HepG2 (cell line): ENCODE measurements at regions not wholly inside any gene's neighbourhood (a gene's known extent, or its start where the extent isn't known, plus 50 kb on each side); places are given as distances from the start of the nearest gene placed in this dataset.

ENCODE experiments used
- ATAC-seq: fragments of 200-7000 bp; cut with Tn5 transposase; 3 replicates; pipeline ENCODE4 v1.9.1; 2020; ENCODE audit warnings: mild to moderate bottlenecking, moderate library complexity
- BruUV-seq: library from RNA; stranded (reverse); fragments of 400-500 nt; replicated peaks from 2 replicates; lab custom pipeline; 2021; lab: Mats Ljungman, UMichigan
- CTCF ChIA-PET: fragments of 300-600 bp; formaldehyde crosslinking; extraction: SDS; loops from one replicate; lab custom pipeline; 2021; ENCODE audit warnings: low total read pairs, inconsistent platforms, low intra/inter-chr PET ratio; lab: Yijun Ruan, JAX
- POLR2A ChIA-PET: fragments of 350-600 bp; sonication (Branson Sonifier 250); formaldehyde crosslinking; loops from one replicate; lab custom pipeline; 2020; ENCODE audit warnings: antibody characterized with exemption, inconsistent platforms; lab: Yijun Ruan, JAX
- DNase-seq: peaks from one replicate; pipeline ENCODE4 v3.0.0-alpha.2; 2015; ENCODE audit warnings: low spot score
- FAIRE-seq: peaks from 3 replicates; lab custom pipeline; 2011; peaks lifted over from hg19 to GRCh38; lab: Jason Lieb, UNC
- H2AFZ ChIP-seq: one replicate; pipeline ENCODE4 v1.6.1; 2011; ENCODE audit warnings: low read length, inconsistent platforms
- H3K27ac ChIP-seq: fragments of 300-600 bp; 3 replicates; pipeline ENCODE4 v1.8.0; 2011; ENCODE audit warnings: mixed run types, mild to moderate bottlenecking, mixed read lengths, low read length, inconsistent platforms; ENCODE audit not compliant: insufficient read depth; ENCODE audit errors: extremely low read length
- H3K27me3 ChIP-seq, 2 experiments: fragments of 200-600 bp in 1 of 2; 2 replicates in 1 of 2; 3 replicates in 1 of 2; pipeline versions ENCODE4 v1.6.0 to v1.8.0; 2011; ENCODE audit warnings: low read length in 2 of 2, mild to moderate bottlenecking in 2 of 2, moderate library complexity in 2 of 2, inconsistent platforms in 1 of 2; ENCODE audit not compliant: insufficient read depth in 2 of 2, control insufficient read depth in 1 of 2
- H3K36me3 ChIP-seq, 2 experiments: fragments of 200-600 bp in 1 of 2; replicated peaks in 1 of 2; 2 replicates in 1 of 2; 3 replicates in 1 of 2; pipeline versions ENCODE4 v1.5.1 to v1.8.0; 2011; ENCODE audit warnings: low read length in 2 of 2, inconsistent platforms in 1 of 2; ENCODE audit not compliant: insufficient read depth in 2 of 2, control insufficient read depth in 1 of 2
- H3K4me1 ChIP-seq: 2 replicates; pipeline ENCODE4 v1.5.1; 2012; ENCODE audit warnings: low read length, inconsistent platforms; ENCODE audit not compliant: insufficient read depth
- H3K4me2 ChIP-seq: 2 replicates; pipeline ENCODE4 v1.6.0; 2011; ENCODE audit warnings: low read depth, low read length, inconsistent platforms
- H3K4me3 ChIP-seq, 3 experiments: fragments of 200-600 bp in 1 of 3; sonication (generic), shearing (Covaris generic) in 1 of 3; replicated peaks in 1 of 3; 2 replicates each; pipeline ENCODE4 v1.5.1; 2011 to 2016; ENCODE audit warnings: low read length in 3 of 3, inconsistent platforms in 2 of 3, low read depth in 2 of 3, mild to moderate bottlenecking in 2 of 3, control low read depth in 1 of 3, mixed read lengths in 1 of 3; ENCODE audit not compliant: insufficient read depth in 1 of 3
- H3K79me2 ChIP-seq: one replicate; pipeline ENCODE4 v1.6.1; 2011; ENCODE audit warnings: low read length, inconsistent platforms; ENCODE audit not compliant: insufficient read depth
- H3K9ac ChIP-seq: 2 replicates; pipeline ENCODE4 v1.6.0; 2011; ENCODE audit warnings: mild to moderate bottlenecking, low read depth, low read length, inconsistent platforms; ENCODE audit not compliant: insufficient read depth
- H3K9me3 ChIP-seq: 2 replicates; pipeline ENCODE4 v1.5.1; 2012; ENCODE audit warnings: mild to moderate bottlenecking, low read length
- H4K20me1 ChIP-seq: 2 replicates; pipeline ENCODE4 v1.6.0; 2011; ENCODE audit warnings: inconsistent platforms, mild to moderate bottlenecking, low read length, moderate library complexity; ENCODE audit not compliant: insufficient read depth
- ESRRA ChIP-seq: sonication (generic); formaldehyde crosslinking; IDR thresholded peaks from 2 replicates; pipeline ENCODE4 v1.5.1; 2020; ENCODE audit warnings: mild to moderate bottlenecking, low read depth, missing genetic modification reagents
- ETV6 ChIP-seq: sonication (generic); formaldehyde crosslinking; conservative IDR thresholded peaks from 2 replicates; pipeline ENCODE4 v1.4.0; 2020; ENCODE audit warnings: missing genetic modification reagents
- HNRNPH1 ChIP-seq: fragments of 200-400 bp; formaldehyde crosslinking; optimal IDR thresholded peaks from 2 replicates; pipeline ENCODE3; 2017; ENCODE audit warnings: mild to moderate bottlenecking, low read depth, low read length
- HOXA7 ChIP-seq: sonication (generic); formaldehyde crosslinking; IDR thresholded peaks from 2 replicates; pipeline ENCODE4 v1.8.1; 2022; ENCODE audit warnings: mild to moderate bottlenecking, missing genetic modification reagents, moderate library complexity
- MIER2 ChIP-seq: IDR thresholded peaks from 2 replicates; pipeline ENCODE4 v1.6.1; 2016; ENCODE audit warnings: missing biosample characterization, missing genetic modification reagents
- MYC ChIP-seq: sonication (generic); formaldehyde crosslinking; IDR thresholded peaks from 2 replicates; pipeline ENCODE4 v1.9.0; 2021; ENCODE audit warnings: missing genetic modification reagents, borderline replicate concordance
- NPAS2 ChIP-seq: sonication (generic); formaldehyde crosslinking; IDR thresholded peaks from 2 replicates; pipeline ENCODE4 v1.8.0; 2022; ENCODE audit warnings: mild to moderate bottlenecking, missing genetic modification reagents, borderline replicate concordance
- NRL ChIP-seq: sonication (generic); formaldehyde crosslinking; IDR thresholded peaks from 2 replicates; pipeline ENCODE4 v1.5.0; 2020; ENCODE audit warnings: missing genetic modification reagents, mild to moderate bottlenecking, moderate library complexity, borderline replicate concordance
- PAF1 ChIP-seq: IDR thresholded peaks from 2 replicates; pipeline ENCODE4 v1.6.1; 2016; ENCODE audit warnings: missing genetic modification reagents, missing compliant biosample characterization
- POLR2AphosphoS5 ChIP-seq: IDR thresholded peaks from 2 replicates; pipeline ENCODE4 v1.6.1; 2012; ENCODE audit warnings: low read depth, low read length
- RFX3 ChIP-seq: IDR thresholded peaks from 2 replicates; pipeline ENCODE4 v1.6.1; 2016; ENCODE audit warnings: missing biosample characterization, missing genetic modification reagents
- ZC3H13 ChIP-seq: sonication (generic); formaldehyde crosslinking; IDR thresholded peaks from 2 replicates; pipeline ENCODE4 v1.8.1; 2023; ENCODE audit warnings: mild to moderate bottlenecking, missing genetic modification reagents, moderate library complexity
- ZFP41 ChIP-seq: sonication (generic); formaldehyde crosslinking; IDR thresholded peaks from 2 replicates; pipeline ENCODE4 v1.4.0; 2020; ENCODE audit warnings: mild to moderate bottlenecking, missing genetic modification reagents, borderline replicate concordance
- ZFX ChIP-seq: sonication (generic); formaldehyde crosslinking; IDR thresholded peaks from 2 replicates; pipeline ENCODE4 v1.4.0; 2020; ENCODE audit warnings: mild to moderate bottlenecking, low read depth, missing genetic modification reagents, moderate library complexity
- ZMAT3 ChIP-seq: sonication (generic); formaldehyde crosslinking; conservative IDR thresholded peaks from 2 replicates; pipeline ENCODE4 v1.7.0; 2021; ENCODE audit warnings: missing genetic modification reagents
- ZNF121 ChIP-seq: sonication (generic); formaldehyde crosslinking; IDR thresholded peaks from 2 replicates; pipeline ENCODE4 v1.5.0; 2020; ENCODE audit warnings: mild to moderate bottlenecking, missing genetic modification reagents
- ZNF296 ChIP-seq: sonication (generic); formaldehyde crosslinking; conservative IDR thresholded peaks from 2 replicates; pipeline ENCODE4 v1.5.0; 2020; ENCODE audit warnings: mild to moderate bottlenecking, missing genetic modification reagents
- ZNF672 ChIP-seq: sonication (generic); formaldehyde crosslinking; IDR thresholded peaks from 2 replicates; pipeline ENCODE4 v1.8.1; 2022; ENCODE audit warnings: missing genetic modification reagents
- in situ Hi-C: cut with HindIII; loops from 2 replicates; pipeline ENCODE4 v1.10.0; 2017; ENCODE audit warnings: low pct_unique_long_range_greater_than_20kb; ENCODE audit not compliant: extremely low pct_ligation_motif_present
- intact Hi-C: fragments of 100-400 bp; cut with micrococcal nuclease; formaldehyde crosslinking; loops from one replicate; pipeline ENCODE4 v1.10.0; 2022; ENCODE audit not compliant: unreplicated experiment
- TF ChIP-seq, protein P1 (sequence below), 2 experiments: sonication (generic) in 1 of 2; formaldehyde crosslinking in 1 of 2; IDR thresholded peaks; 2 replicates each; pipeline versions ENCODE4 v1.4.0 to v1.6.1; 2016 to 2020; ENCODE audit warnings: borderline replicate concordance in 1 of 2, low read depth in 1 of 2, mild to moderate bottlenecking in 1 of 2, missing genetic modification reagents in 1 of 2
- TF ChIP-seq, protein P2 (sequence below): sonication (generic); formaldehyde crosslinking; IDR thresholded peaks from 2 replicates; pipeline ENCODE4 v1.5.0; 2020; ENCODE audit warnings: missing genetic modification reagents

DNA sequence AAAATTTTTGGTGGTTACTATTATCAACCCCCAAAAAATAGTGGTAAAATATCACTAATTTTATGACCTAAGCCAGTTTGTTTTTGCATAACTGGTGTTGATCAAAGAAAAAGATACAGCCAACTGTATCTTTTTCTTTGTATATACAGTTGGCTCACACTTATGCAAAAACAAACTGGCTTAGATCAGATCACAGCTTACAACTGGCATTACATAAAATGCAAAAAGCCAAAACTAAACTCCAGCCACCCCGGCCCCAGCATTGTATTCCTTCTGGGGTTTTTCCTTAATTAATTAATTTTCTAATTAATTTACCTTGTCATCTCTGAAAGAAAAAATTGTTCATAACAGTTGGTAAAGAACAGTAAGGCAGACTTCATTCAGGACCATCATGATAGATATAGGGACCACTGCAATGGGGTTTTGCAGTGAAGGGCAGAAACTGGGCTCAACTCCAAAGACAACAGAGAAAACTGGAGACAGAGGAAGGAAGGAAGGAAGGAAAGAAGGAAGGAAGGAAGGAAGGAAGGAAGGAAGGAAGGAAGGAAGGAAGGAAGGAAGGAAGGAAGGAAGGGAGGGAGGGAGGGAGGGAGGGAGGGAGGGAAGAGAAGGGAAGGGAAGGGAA, 202.1 kb downstream of the HNRNPD start (continued):
- no peak for TF ChIP-seq PAF1 (CRISPR knock-in tag)
- TF ChIP-seq ETV6 (CRISPR knock-in tag), result no peak
- no peak for TF ChIP-seq POLR2AphosphoS5
- TF ChIP-seq, protein P1, sequence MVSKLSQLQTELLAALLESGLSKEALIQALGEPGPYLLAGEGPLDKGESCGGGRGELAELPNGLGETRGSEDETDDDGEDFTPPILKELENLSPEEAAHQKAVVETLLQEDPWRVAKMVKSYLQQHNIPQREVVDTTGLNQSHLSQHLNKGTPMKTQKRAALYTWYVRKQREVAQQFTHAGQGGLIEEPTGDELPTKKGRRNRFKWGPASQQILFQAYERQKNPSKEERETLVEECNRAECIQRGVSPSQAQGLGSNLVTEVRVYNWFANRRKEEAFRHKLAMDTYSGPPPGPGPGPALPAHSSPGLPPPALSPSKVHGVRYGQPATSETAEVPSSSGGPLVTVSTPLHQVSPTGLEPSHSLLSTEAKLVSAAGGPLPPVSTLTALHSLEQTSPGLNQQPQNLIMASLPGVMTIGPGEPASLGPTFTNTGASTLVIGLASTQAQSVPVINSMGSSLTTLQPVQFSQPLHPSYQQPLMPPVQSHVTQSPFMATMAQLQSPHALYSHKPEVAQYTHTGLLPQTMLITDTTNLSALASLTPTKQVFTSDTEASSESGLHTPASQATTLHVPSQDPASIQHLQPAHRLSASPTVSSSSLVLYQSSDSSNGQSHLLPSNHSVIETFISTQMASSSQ (IDR thresholded peaks at IDR 0.05; ENCODE audit: low read depth), result no peak
- TF ChIP-seq, protein P1 (CRISPR knock-in tag; IDR thresholded peaks at IDR 0.05; ENCODE audit: borderline replicate concordance), result no peak
- TF ChIP-seq HOXA7 (CRISPR knock-in tag), result no peak
- TF ChIP-seq ZNF121, result no peak
- TF ChIP-seq ZNF296 (CRISPR knock-in tag), result no peak

DNA sequence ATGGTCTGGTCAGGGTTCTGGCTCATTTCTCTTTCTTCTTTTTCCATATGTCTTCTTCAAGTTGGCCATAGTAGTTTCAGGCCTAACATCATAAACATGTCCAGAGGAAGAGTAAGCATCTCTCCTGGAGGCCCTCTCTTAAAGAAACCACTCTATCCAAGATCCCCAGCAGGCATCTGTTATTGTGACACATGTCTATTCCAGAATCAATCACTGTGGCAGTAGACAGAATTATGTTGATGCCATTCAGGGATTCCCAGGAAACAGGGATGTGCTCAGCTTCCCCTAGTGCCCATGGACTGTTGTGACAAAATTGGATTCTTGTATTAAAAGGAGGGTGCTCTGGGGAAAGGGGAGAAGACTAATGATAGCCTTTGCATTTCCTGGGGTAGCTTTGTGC, 224.0 kb downstream of the HNRNPD start:
- POLR2A ChIA-PET, result no interaction called here
- no peaks in the 10 kb centered on the region for H3K27me3 ChIP-seq
- in situ Hi-C loops, result no loop called here
- H3K4me3 ChIP-seq, result no peak overlapping the region
- no peaks in the 10 kb centered on the region for H3K4me1 ChIP-seq
- H3K9me3 ChIP-seq, result no peaks in the 10 kb centered on the region
- no peaks in the 10 kb centered on the region for H3K79me2 ChIP-seq
- FAIRE-seq (no peak), ATAC-seq (no peak), DNase-seq (no peak)
- no peak overlapping the region for H2AFZ ChIP-seq
- no peak overlapping the region for H3K27ac ChIP-seq
- H3K4me2 ChIP-seq, result no peak overlapping the region
- no peak overlapping the region for H3K9ac ChIP-seq
- CTCF ChIA-PET, result no interaction called here
- BruUV-seq, result no TSS peak
- no peaks in the 10 kb centered on the region for H3K36me3 ChIP-seq
- H4K20me1 ChIP-seq, result no peaks in the 10 kb centered on the region
- intact Hi-C loops, result no loop called here
- no peak for TF ChIP-seq MYC (CRISPR knock-in tag)
- no peak for TF ChIP-seq NPAS2 (CRISPR knock-in tag)
- TF ChIP-seq ZFP41 (CRISPR knock-in tag), result no peak
- no peak for TF ChIP-seq ZMAT3 (CRISPR knock-in tag)
- TF ChIP-seq, protein P2, sequence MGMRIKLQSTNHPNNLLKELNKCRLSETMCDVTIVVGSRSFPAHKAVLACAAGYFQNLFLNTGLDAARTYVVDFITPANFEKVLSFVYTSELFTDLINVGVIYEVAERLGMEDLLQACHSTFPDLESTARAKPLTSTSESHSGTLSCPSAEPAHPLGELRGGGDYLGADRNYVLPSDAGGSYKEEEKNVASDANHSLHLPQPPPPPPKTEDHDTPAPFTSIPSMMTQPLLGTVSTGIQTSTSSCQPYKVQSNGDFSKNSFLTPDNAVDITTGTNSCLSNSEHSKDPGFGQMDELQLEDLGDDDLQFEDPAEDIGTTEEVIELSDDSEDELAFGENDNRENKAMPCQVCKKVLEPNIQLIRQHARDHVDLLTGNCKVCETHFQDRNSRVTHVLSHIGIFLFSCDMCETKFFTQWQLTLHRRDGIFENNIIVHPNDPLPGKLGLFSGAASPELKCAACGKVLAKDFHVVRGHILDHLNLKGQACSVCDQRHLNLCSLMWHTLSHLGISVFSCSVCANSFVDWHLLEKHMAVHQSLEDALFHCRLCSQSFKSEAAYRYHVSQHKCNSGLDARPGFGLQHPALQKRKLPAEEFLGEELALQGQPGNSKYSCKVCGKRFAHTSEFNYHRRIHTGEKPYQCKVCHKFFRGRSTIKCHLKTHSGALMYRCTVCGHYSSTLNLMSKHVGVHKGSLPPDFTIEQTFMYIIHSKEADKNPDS (CRISPR knock-in tag), result no peak
- TF ChIP-seq MIER2 (CRISPR knock-in tag), result no peak
- TF ChIP-seq ZFX (CRISPR knock-in tag), result no peak
- TF ChIP-seq ZNF672 (CRISPR knock-in tag), result no peak
- no peak for TF ChIP-seq ZC3H13 (CRISPR knock-in tag)
- no peak for TF ChIP-seq NRL
- no peak for TF ChIP-seq RFX3 (CRISPR knock-in tag)
- TF ChIP-seq HNRNPH1, result no peak
- no peak for TF ChIP-seq ESRRA (CRISPR knock-in tag)
